HEK293 (cell line): ENCODE measurements at regions not wholly inside any gene's neighbourhood (a gene's known extent, or its start where the extent isn't known, plus 50 kb on each side); places are given as distances from the start of the nearest gene placed in this dataset.

Source experiments
- REPIN1 ChIP-seq: fragments of 450-650 bp; formaldehyde crosslinking; IDR thresholded peaks from 2 replicates; pipeline ENCODE4 v1.5.1; 2017; ENCODE audit warnings: missing biosample characterization, missing genetic modification characterization, low read depth
- TF ChIP-seq, protein P1 (sequence below): fragments of 450-650 bp; formaldehyde crosslinking; IDR thresholded peaks from 2 replicates; pipeline ENCODE4 v1.5.1; 2016; ENCODE audit warnings: missing biosample characterization, missing genetic modification characterization, low read depth
- TF ChIP-seq, protein P2 (sequence below): fragments of 450-650 bp; formaldehyde crosslinking; IDR thresholded peaks from 2 replicates; pipeline ENCODE4 v1.5.1; 2016; ENCODE audit warnings: missing biosample characterization, missing genetic modification characterization

DNA sequence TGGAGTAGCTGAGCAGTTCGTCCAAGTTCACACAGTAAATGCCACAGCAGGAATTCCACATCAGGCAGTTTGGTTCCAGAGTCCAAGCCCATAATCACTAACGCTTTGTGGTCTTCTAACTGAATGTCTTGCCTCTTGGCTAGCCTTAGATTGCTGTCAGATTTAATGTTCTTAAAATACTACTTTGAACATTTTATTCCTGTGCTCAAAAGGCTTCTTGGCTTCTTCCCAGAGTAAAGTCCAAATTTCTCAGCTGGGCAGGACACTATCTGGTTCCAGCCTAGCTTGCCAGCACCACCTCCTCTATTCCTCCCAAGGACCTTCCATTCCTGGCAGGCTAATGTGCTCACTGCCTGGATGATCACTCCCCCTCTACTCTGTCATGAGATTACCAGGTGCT, 256.9 kb downstream of the SQOR start:
- TF ChIP-seq, protein P1, sequence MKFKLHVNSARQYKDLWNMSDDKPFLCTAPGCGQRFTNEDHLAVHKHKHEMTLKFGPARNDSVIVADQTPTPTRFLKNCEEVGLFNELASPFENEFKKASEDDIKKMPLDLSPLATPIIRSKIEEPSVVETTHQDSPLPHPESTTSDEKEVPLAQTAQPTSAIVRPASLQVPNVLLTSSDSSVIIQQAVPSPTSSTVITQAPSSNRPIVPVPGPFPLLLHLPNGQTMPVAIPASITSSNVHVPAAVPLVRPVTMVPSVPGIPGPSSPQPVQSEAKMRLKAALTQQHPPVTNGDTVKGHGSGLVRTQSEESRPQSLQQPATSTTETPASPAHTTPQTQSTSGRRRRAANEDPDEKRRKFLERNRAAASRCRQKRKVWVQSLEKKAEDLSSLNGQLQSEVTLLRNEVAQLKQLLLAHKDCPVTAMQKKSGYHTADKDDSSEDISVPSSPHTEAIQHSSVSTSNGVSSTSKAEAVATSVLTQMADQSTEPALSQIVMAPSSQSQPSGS (tag by site-specific recombination) = no peak
- TF ChIP-seq, protein P2, sequence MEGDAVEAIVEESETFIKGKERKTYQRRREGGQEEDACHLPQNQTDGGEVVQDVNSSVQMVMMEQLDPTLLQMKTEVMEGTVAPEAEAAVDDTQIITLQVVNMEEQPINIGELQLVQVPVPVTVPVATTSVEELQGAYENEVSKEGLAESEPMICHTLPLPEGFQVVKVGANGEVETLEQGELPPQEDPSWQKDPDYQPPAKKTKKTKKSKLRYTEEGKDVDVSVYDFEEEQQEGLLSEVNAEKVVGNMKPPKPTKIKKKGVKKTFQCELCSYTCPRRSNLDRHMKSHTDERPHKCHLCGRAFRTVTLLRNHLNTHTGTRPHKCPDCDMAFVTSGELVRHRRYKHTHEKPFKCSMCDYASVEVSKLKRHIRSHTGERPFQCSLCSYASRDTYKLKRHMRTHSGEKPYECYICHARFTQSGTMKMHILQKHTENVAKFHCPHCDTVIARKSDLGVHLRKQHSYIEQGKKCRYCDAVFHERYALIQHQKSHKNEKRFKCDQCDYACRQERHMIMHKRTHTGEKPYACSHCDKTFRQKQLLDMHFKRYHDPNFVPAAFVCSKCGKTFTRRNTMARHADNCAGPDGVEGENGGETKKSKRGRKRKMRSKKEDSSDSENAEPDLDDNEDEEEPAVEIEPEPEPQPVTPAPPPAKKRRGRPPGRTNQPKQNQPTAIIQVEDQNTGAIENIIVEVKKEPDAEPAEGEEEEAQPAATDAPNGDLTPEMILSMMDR = no peak
- TF ChIP-seq REPIN1 = no peak
